Activated CD4-positive, alpha-beta T cell treated with anti-CD3 and anti-CD28 coated beads for 48 hours (primary cell): ENCODE measurements at regions not wholly inside any gene's neighbourhood (a gene's known extent, or its start where the extent isn't known, plus 50 kb on each side); places are given as distances from the start of the nearest gene placed in this dataset.
"Not testable (repeated sequence)": the region's sequence is repeated elsewhere in the genome, so short reads cannot be mapped to it uniquely, and the experiment has no call there.

Experiments used
- DNase-seq: peaks from one replicate; pipeline ENCODE4 v3.0.0-alpha.2; 2020

GRCh38 chrX:555725-556666 is 74.6 kb upstream of the SHOX start:
- DNase-seq, result no peak

GRCh38 chrX:557601-558000 is 73.0 kb upstream of the SHOX start:
- DNase-seq, result not testable (repeated sequence)

GRCh38 chrX:559282-559681 is 71.3 kb upstream of the SHOX start:
- DNase-seq, result not testable (repeated sequence)

- DNase-seq, result no peak
These were observed 62.7 kb upstream of the SHOX start for GRCh38 chrX:567891-568290.

GRCh38 chrX:568311-568710 is 62.3 kb upstream of the SHOX start:
- DNase-seq, result no peak

GRCh38 chrX:572538-573124 is 58.0 kb upstream of the SHOX start:
- DNase-seq, result no peak

GRCh38 chrX:574251-574650 is 56.3 kb upstream of the SHOX start:
- DNase-seq, result no peak

GRCh38 chrX:574830-575229 is 55.8 kb upstream of the SHOX start:
- DNase-seq, result no peak

GRCh38 chrX:576904-577560 is 53.6 kb upstream of the SHOX start:
- DNase-seq, result no peak

GRCh38 chrX:578531-578930 is 52.1 kb upstream of the SHOX start:
- no peak for DNase-seq

- DNase-seq, result no peak
These were observed 50.6 kb upstream of the SHOX start for GRCh38 chrX:580030-580429.
